ENCODE measurements at regions not wholly inside any gene's neighbourhood (a gene's known extent, or its start where the extent isn't known, plus 50 kb on each side); places are given as distances from the start of the nearest gene placed in this dataset.

GRCh38 chr2:16085073-16085472 is 144.7 kb downstream of the MYCN start:
- H4K20me1 ChIP-seq (ENCODE audit: insufficient read depth, low read length), result no peaks in the 10 kb centered on the region
- H4K91ac ChIP-seq (ENCODE audit: insufficient read depth, low read depth, low read length), result no peak overlapping the region
- H3K23ac ChIP-seq (ENCODE audit: low read depth, low read length), result no peak overlapping the region
- no peak overlapping the region for H3K56ac ChIP-seq (ENCODE audit: extremely low read depth, insufficient read depth, low read length)
- no TSS peak for BruUV-seq (replicated peaks)
- ChIA-PET POLR2A (ENCODE audit: unreplicated experiment) (no interaction called here), CTCF (no interaction called here)
- no peak overlapping the region for H3K27ac ChIP-seq (ENCODE audit: insufficient read depth, low read length)
- H3K4me1 ChIP-seq (ENCODE audit: control insufficient read depth, insufficient read depth, low read length), result no peaks in the 10 kb centered on the region
- no CpG with 5 or more reads among the region's 5 CpGs for WGBS, 2 experiments (ENCODE audit: extremely low coverage in 2 of 2, insufficient read length in 1 of 2)
- in situ Hi-C loops (cut with MboI; ENCODE audit: low sequenced_read_pairs), result no loop called here
- H3K27me3 ChIP-seq (ENCODE audit: control insufficient read depth, insufficient read depth, low read length), result no peaks in the 10 kb centered on the region
- no peak overlapping the region for H2BK20ac ChIP-seq (ENCODE audit: low read depth, low read length)
- no peak overlapping the region for H2AK9ac ChIP-seq (replicated peaks; ENCODE audit: low read depth, low read length, poor library complexity)
- H3K4me3 ChIP-seq (ENCODE audit: insufficient read depth, low read depth, low read length), result no peak overlapping the region
- H2BK5ac ChIP-seq (ENCODE audit: low read depth, low read length, poor library complexity, severe bottlenecking), result no peak overlapping the region
- no peaks in the 10 kb centered on the region for H3K79me1 ChIP-seq (ENCODE audit: low read depth in 1 of 2, low read length in 2 of 2)
- dilution Hi-C loops (cut with HindIII; ENCODE audit: low sequenced_read_pairs, unreplicated experiment), result no loop called here
- H4K8ac ChIP-seq (ENCODE audit: low read depth in 2 of 2, low read length in 2 of 2), result no peak overlapping the region
- H3K14ac ChIP-seq (replicated peaks; ENCODE audit: low read depth, low read length), result no peak overlapping the region
- H3K9ac ChIP-seq (ENCODE audit: low read depth, low read length), result no peak overlapping the region
- ATAC-seq (ENCODE audit: low read depth), result no peak
- peaks cover 31% of the 10 kb centered on the region for H3K9me3 ChIP-seq (ENCODE audit: control insufficient read depth, insufficient read depth, low read length)
- TF ChIP-seq CHD1 (IDR thresholded peaks at IDR 0.05; ENCODE audit: low read depth, low read length) (no peak), FOS (IDR thresholded peaks at IDR 0.05; ENCODE audit: low read depth, low read length) (no peak), MXI1 (IDR thresholded peaks at IDR 0.05; ENCODE audit: borderline replicate concordance, low read depth, low read length) (no peak), MAFK (IDR thresholded peaks at IDR 0.05; ENCODE audit: low read depth, low read length) (no peak), RFX5 (IDR thresholded peaks at IDR 0.05; ENCODE audit: low read depth, low read length) (no peak), CTCF (conservative IDR thresholded peaks at IDR 0.05; ENCODE audit: low read depth, low read length) (no peak), NFE2L2 (IDR thresholded peaks at IDR 0.05; ENCODE audit: low read depth, low read length) (no peak), RCOR1 (IDR thresholded peaks at IDR 0.05; ENCODE audit: insufficient replicate concordance, low read length) (no peak), MAZ (IDR thresholded peaks at IDR 0.05; ENCODE audit: borderline replicate concordance, low read depth, low read length) (no peak), ELK1 (IDR thresholded peaks at IDR 0.05; ENCODE audit: borderline replicate concordance, low read depth, low read length) (no peak), RAD21 (IDR thresholded peaks at IDR 0.05; ENCODE audit: low read length) (no peak), BHLHE40 (IDR thresholded peaks at IDR 0.05; ENCODE audit: low read depth, low read length) (no peak), SMC3 (IDR thresholded peaks at IDR 0.05; ENCODE audit: low read depth, low read length) (no peak)
- TF ChIP-seq, protein P1, sequence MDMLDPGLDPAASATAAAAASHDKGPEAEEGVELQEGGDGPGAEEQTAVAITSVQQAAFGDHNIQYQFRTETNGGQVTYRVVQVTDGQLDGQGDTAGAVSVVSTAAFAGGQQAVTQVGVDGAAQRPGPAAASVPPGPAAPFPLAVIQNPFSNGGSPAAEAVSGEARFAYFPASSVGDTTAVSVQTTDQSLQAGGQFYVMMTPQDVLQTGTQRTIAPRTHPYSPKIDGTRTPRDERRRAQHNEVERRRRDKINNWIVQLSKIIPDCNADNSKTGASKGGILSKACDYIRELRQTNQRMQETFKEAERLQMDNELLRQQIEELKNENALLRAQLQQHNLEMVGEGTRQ (IDR thresholded peaks at IDR 0.05; ENCODE audit: low read depth, low read length), result no peak
- H3K18ac ChIP-seq (ENCODE audit: low read depth, low read length), result no peak overlapping the region
- H4K5ac ChIP-seq (ENCODE audit: low read depth, low read length), result no peak overlapping the region
- H3K4ac ChIP-seq (ENCODE audit: low read depth, low read length), result no peak overlapping the region
- DNase-seq, result no peak
- H2AK5ac ChIP-seq (ENCODE audit: low read depth, low read length), result no peak overlapping the region
- H3K9me1 ChIP-seq (ENCODE audit: insufficient read depth, low read length), result no peaks in the 10 kb centered on the region
- H2BK120ac ChIP-seq (ENCODE audit: low read depth, low read length), result no peak overlapping the region
- no peak overlapping the region for H2BK15ac ChIP-seq (ENCODE audit: low read depth, low read length)
- intact Hi-C loops (cut with micrococcal nuclease), result no loop called here
- H2AFZ ChIP-seq (replicated peaks; ENCODE audit: low read length, poor library complexity), result no peak overlapping the region
- H3K4me2 ChIP-seq (ENCODE audit: low read depth, low read length), result no peak overlapping the region
- H3K36me3 ChIP-seq (ENCODE audit: control insufficient read depth, insufficient read depth, low read length), result no peaks in the 10 kb centered on the region

Measured in IMR-90 (cell line).